ENCODE measurements at regions not wholly inside any gene's neighbourhood (a gene's known extent, or its start where the extent isn't known, plus 50 kb on each side); places are given as distances from the start of the nearest gene placed in this dataset.

DNA sequence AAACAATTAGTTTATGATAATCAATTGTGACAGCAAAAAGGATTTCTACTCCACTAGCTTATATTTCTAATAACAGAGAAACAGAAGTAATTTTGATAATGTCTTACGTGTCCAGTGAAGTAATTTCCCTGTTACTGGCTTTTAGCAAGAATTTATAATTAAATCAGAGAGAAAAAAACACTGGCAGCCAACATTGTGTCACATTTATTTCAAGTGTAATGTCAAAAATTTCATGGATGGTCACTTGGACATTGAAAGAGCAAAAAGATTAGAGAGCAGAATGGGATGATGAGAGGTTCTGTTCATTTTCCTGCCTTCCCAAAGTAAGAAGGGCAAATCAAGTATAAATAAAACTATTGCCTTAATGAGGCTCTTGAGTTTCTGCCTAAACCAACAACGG lies 239.3 kb upstream of the SEMA6A start:
- no peak for DNase-seq
- Mint-ChIP-seq H3K4me1 (no peaks in the 10 kb centered on the region), H3K36me3 (ENCODE audit: low read depth) (no peaks in the 10 kb centered on the region), H3K4me3 (no peak overlapping the region), H3K27ac (no peak overlapping the region), H3K27me3 (no peaks in the 10 kb centered on the region), H3K9me3 (no peaks in the 10 kb centered on the region)
- intact Hi-C loops (cut with micrococcal nuclease), result no loop called here

DNA sequence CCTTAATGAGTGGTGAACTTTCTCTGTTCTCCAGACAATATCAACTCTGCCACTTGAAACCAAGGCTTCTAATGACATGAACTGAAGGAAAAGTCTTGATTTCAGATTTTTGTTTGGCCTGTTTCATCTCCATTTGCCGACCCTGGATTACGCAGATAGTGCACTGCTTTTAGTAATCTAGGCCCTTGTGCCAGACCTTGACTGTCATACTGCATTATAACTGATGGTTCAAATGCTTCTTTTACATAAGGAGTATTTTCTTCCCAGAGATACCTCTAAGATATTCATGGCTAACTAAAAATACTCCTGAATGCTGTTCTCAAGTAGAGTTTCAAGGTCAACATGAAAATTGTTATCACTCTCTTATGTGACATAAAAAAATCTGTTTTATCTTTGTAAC lies 238.7 kb upstream of the SEMA6A start:
- no peak for DNase-seq
- Mint-ChIP-seq H3K4me3 (no peak overlapping the region), H3K36me3 (ENCODE audit: low read depth) (no peaks in the 10 kb centered on the region), H3K4me1 (no peaks in the 10 kb centered on the region), H3K27ac (no peak overlapping the region), H3K9me3 (no peaks in the 10 kb centered on the region), H3K27me3 (no peaks in the 10 kb centered on the region)
- intact Hi-C loops (cut with micrococcal nuclease), result no loop called here

DNA sequence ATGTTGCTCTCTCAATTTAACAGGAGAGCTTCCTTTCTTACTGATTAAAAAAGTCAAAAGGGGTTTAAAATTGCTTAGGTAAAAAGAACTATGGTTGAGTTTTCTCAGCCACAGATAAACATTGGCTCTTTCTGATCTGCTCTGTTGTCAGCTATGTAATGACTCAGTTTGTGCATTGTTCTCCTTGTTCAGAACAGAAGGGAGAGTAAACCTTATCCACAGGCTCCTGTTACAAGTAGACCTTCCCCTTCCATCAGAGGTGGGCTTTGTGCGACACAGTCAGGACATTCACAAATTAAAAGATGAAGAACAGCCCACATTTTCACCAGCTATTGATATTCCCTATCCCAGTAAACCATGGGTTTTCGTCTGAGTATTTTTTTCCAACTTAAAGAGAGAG lies 236.3 kb upstream of the SEMA6A start:
- Mint-ChIP-seq H3K27ac (no peak overlapping the region), H3K4me1 (no peaks in the 10 kb centered on the region), H3K9me3 (no peaks in the 10 kb centered on the region), H3K27me3 (no peaks in the 10 kb centered on the region), H3K4me3 (no peak overlapping the region), H3K36me3 (ENCODE audit: low read depth) (no peaks in the 10 kb centered on the region)
- intact Hi-C loops (cut with micrococcal nuclease), result no loop called here
- DNase-seq, result no peak

DNA sequence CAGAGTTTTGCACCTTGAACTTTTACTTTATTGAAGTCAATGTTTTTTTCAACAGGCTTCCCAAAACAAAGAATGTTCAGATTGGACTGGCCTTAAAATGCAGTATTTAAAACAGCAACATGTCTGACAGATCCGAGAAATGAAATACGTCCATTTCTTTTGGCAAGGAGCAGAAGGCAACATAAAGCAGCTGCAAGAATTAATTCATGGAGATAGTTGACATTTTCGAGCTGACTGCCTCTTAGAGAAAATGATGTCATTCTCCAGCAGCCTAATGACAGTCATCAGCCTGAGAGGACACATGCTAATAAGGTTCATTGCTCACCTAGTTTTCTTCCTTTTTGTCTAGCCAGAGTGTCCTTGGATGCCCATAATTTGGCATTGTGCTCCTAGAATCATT lies 232.2 kb upstream of the SEMA6A start:
- Mint-ChIP-seq H3K9me3 (no peaks in the 10 kb centered on the region), H3K4me3 (no peak overlapping the region), H3K27ac (no peak overlapping the region), H3K4me1 (no peaks in the 10 kb centered on the region), H3K36me3 (ENCODE audit: low read depth) (no peaks in the 10 kb centered on the region), H3K27me3 (no peaks in the 10 kb centered on the region)
- intact Hi-C loops (cut with micrococcal nuclease), result no loop called here
- no peak for DNase-seq

DNA sequence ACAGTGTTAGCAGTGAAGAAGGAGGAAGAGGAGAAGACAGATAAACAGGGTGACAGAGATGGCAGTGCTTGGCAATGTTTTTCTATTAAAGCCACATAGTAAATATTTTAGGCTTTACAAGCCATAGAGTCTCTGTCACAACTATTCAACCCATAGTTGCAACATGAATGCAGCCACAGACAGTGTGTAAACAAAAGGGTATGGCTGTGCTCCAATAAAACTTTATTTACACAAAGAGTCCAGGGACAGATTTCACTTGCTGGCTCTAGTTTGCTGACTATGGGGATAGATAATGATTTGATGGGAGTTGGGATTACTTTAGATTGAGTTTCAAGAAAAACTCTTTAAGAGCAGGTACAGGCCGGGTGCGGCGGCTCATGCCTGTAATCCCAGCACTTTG lies 224.8 kb upstream of the SEMA6A start:
- DNase-seq, result no peak
- Mint-ChIP-seq H3K27me3 (no peaks in the 10 kb centered on the region), H3K27ac (no peak overlapping the region), H3K9me3 (no peaks in the 10 kb centered on the region), H3K4me1 (no peaks in the 10 kb centered on the region), H3K36me3 (ENCODE audit: low read depth) (no peaks in the 10 kb centered on the region), H3K4me3 (no peak overlapping the region)
- intact Hi-C loops (cut with micrococcal nuclease), result no loop called here

DNA sequence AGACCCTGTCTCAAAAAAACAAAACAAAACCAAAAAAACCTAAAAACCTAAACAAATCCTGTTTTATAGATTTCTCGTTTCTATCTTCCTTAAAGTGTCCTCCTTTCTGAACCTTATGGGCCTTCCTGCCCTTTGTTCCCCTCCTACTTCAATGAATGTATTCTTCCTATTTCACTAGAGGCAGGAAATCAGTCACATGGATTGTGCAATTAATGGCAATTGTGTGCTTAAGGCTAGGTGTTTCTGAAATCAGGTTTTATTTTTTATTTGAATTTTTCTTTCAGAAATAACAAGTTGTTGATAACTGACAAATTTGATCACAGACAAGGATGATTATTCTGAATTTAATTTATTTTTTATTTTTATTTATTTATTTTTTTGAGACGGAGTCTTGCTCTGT lies 220.6 kb upstream of the SEMA6A start:
- intact Hi-C loops (cut with micrococcal nuclease), result no loop called here
- no peaks in the 10 kb centered on the region for H3K27me3 Mint-ChIP-seq
- no peak overlapping the region for H3K27ac Mint-ChIP-seq
- DNase-seq, result no peak
- no peak overlapping the region for H3K4me3 Mint-ChIP-seq
- no peaks in the 10 kb centered on the region for H3K9me3 Mint-ChIP-seq
- H3K4me1 Mint-ChIP-seq, result no peaks in the 10 kb centered on the region
- H3K36me3 Mint-ChIP-seq (ENCODE audit: low read depth), result no peaks in the 10 kb centered on the region

DNA sequence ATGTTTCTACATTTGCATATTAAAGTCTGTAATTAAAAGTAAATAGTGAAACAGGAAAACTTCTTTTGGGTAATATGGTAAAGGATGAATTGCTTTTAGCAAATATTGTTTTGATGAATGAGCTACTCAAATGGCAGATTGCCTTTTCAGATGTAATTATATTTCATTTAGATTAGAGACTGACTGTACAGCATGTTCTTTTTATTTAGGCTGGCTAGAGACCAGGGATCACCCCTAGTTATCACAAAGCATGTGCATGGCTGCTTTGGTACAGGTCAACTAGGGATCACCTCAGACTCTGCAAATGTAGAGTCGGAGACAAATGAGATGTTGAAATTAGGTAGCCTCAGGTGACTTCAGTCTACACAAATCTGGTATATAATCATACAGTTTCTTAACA lies 214.9 kb upstream of the SEMA6A start:
- Mint-ChIP-seq H3K9me3 (no peaks in the 10 kb centered on the region), H3K4me3 (no peak overlapping the region), H3K27ac (no peak overlapping the region), H3K27me3 (no peaks in the 10 kb centered on the region), H3K4me1 (no peaks in the 10 kb centered on the region), H3K36me3 (ENCODE audit: low read depth) (no peaks in the 10 kb centered on the region)
- DNase-seq, result no peak
- intact Hi-C loops (cut with micrococcal nuclease), result no loop called here

DNA sequence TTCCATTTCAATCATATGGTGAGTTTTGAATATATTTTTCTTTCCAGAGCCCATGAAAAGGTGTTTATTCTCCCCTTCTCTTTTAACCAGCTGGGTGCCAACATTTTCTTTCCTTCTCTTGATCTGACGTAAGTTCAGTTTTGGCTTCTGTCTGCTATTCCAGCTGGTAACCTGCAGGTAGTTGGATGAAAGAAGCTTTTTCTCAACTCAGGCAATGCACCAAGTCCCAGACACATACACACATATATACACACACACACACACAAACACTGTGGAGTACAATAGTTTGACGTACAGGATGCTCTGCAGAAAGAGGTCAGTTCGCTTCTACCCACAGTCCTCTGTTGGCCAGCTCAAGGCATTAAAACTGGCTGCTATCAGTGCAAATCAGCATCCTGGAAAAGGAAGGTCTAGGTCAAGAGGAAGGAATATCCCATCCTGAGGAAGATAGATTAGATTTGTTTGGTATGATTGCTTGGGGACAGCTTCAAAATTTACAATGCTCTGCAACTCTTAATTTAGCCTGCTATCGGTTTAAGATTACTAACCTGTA lies 214.3 kb upstream of the SEMA6A start:
- H3K4me1 Mint-ChIP-seq, result no peaks in the 10 kb centered on the region
- no peak overlapping the region for H3K4me3 Mint-ChIP-seq

DNA sequence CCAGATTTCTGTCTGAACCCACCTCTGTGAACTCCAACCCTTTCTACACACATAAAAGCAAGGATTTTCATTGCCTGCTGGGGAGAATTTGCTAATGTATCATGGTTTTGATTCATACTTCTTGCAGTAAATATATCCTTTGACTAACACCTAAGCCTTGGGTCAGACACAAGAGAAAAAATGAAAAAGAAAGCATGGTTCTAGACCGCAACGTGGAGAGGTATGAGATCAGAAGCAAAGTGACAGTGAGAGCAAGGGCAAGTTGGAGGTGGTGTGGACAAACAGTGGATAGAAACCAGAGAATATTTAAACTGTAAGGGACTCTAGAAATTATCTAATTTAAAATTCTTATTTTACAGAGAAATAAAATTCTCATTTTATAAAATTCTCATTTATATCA lies 212.9 kb upstream of the SEMA6A start:
- H3K9me3 Mint-ChIP-seq, result no peaks in the 10 kb centered on the region
- H3K27me3 Mint-ChIP-seq, result no peaks in the 10 kb centered on the region
- no peaks in the 10 kb centered on the region for H3K4me1 Mint-ChIP-seq

More for the DNA sequence above, 214.3 kb upstream of the SEMA6A start:
- no peaks in the 10 kb centered on the region for H3K36me3 Mint-ChIP-seq (ENCODE audit: low read depth)
- H3K27ac Mint-ChIP-seq, result no peak overlapping the region
- intact Hi-C loops (cut with micrococcal nuclease), result no loop called here
- H3K9me3 Mint-ChIP-seq, result no peaks in the 10 kb centered on the region
- H3K27me3 Mint-ChIP-seq, result no peaks in the 10 kb centered on the region
- no peak for DNase-seq

DNA sequence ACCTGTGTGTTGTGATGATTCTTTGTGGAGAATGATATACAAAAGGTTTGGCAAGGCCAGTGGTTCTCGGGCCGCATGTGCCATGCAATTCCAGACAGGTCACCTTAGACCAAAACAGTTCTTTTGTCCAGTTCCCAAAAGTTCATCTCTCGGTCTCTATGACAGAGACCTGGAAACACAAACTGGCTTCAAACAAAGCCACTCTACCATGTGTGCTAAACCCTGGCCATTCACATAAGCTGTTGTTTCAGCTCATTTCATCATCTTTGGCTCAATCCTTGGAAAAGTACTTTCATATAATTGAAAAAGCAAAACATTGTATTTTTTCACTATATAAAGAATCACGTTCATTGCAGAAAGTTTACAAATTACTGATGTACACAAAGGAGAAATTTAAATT lies 210.5 kb upstream of the SEMA6A start:
- H3K36me3 Mint-ChIP-seq (ENCODE audit: low read depth), result no peaks in the 10 kb centered on the region
- H3K4me1 Mint-ChIP-seq, result no peaks in the 10 kb centered on the region
- H3K27me3 Mint-ChIP-seq, result no peaks in the 10 kb centered on the region
- no peak overlapping the region for H3K4me3 Mint-ChIP-seq
- intact Hi-C loops (cut with micrococcal nuclease), result no loop called here
- no peak for DNase-seq
- no peaks in the 10 kb centered on the region for H3K9me3 Mint-ChIP-seq
- H3K27ac Mint-ChIP-seq, result no peak overlapping the region

More for the DNA sequence above, 212.9 kb upstream of the SEMA6A start:
- Mint-ChIP-seq H3K27ac (no peak overlapping the region), H3K4me3 (no peak overlapping the region), H3K36me3 (ENCODE audit: low read depth) (no peaks in the 10 kb centered on the region)
- intact Hi-C loops (cut with micrococcal nuclease), result no loop called here
- DNase-seq, result no peak

DNA sequence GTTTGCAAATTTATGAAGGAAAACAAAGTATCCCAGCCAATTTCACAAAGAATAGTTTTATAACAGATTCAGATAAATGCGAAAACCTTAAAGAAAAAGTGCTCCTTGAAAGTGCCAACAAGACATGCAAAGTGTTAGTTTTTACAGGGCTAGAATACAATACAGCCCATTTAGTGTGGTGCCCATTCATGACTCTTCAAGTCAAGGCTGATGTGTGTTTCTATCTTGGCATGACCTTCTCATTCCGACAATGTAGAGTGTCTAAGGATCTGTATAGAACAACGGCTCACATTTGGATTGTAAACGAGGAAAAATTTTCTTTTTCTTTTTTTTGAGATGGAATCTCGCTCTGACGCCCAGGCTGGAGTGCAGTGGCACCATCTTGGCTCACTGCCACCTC lies 205.2 kb upstream of the SEMA6A start:
- H3K36me3 Mint-ChIP-seq (ENCODE audit: low read depth), result no peaks in the 10 kb centered on the region
- no peak overlapping the region for H3K4me3 Mint-ChIP-seq
- H3K27ac Mint-ChIP-seq, result no peak overlapping the region
- H3K4me1 Mint-ChIP-seq, result no peaks in the 10 kb centered on the region
- DNase-seq, result no peak
- no peaks in the 10 kb centered on the region for H3K9me3 Mint-ChIP-seq
- intact Hi-C loops (cut with micrococcal nuclease), result no loop called here
- H3K27me3 Mint-ChIP-seq, result peaks cover 1% of the 10 kb centered on the region

DNA sequence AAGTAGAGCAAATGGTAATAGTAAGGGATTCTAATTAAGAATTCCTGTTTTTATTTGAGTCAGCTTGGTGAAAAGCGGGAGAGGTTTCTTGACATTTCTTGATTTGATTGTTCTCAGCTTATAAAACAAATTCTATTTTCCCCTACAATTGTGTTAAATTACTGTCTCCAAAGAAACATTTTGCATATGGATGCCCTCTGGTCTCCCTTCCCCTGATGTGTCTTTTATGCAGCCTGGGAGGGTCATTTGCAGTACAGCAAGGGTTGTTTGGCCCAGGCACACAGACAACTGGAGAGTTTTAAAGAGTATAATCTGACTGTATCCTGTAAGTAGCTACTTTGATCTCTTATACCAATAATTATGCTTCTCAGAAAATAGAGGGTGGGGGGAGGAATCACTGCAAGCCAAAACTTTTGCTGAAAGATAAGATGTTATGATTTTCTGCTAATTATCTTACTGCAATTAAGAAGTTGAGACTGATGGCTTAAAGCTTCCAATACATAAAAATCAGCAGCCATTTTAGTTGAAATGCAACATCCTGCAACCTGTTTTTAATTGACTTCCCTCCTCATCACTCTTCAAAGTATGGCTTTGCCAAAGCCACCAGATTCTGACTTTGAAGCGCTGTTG lies 204.1 kb upstream of the SEMA6A start:
- H3K27me3 Mint-ChIP-seq, result peaks cover 2% of the 10 kb centered on the region
- no peak overlapping the region for H3K4me3 Mint-ChIP-seq
- intact Hi-C loops (cut with micrococcal nuclease), result no loop called here
- H3K9me3 Mint-ChIP-seq, result no peaks in the 10 kb centered on the region
- no peaks in the 10 kb centered on the region for H3K36me3 Mint-ChIP-seq (ENCODE audit: low read depth)
- H3K4me1 Mint-ChIP-seq, result no peaks in the 10 kb centered on the region
- no peak overlapping the region for H3K27ac Mint-ChIP-seq
- DNase-seq, result no peak

DNA sequence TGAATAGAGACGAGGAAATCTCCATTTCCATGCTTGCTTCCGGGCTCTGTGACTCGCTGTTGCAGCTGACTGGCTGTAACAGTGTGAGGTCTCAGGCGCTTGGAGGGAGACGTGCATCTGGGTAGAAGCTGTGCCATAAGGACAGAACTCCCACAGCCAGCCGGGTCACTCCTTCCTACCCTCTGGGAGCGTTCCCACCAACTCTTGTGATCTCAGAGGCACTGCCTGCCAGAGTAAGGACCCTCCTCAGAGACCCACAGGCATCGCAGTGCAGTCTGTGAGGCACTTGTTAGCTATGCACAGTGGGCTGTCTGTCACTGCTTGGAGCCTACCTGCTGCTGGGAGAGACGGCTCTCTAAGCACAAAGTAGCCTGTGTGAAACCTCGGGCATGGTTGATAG lies 203.4 kb upstream of the SEMA6A start:
- no peaks in the 10 kb centered on the region for H3K36me3 Mint-ChIP-seq (ENCODE audit: low read depth)
- H3K4me3 Mint-ChIP-seq, result no peak overlapping the region
- no peaks in the 10 kb centered on the region for H3K9me3 Mint-ChIP-seq
- H3K4me1 Mint-ChIP-seq, result no peaks in the 10 kb centered on the region
- H3K27me3 Mint-ChIP-seq, result peaks cover 3% of the 10 kb centered on the region
- intact Hi-C loops (cut with micrococcal nuclease), result no loop called here
- DNase-seq, result no peak
- no peak overlapping the region for H3K27ac Mint-ChIP-seq

DNA sequence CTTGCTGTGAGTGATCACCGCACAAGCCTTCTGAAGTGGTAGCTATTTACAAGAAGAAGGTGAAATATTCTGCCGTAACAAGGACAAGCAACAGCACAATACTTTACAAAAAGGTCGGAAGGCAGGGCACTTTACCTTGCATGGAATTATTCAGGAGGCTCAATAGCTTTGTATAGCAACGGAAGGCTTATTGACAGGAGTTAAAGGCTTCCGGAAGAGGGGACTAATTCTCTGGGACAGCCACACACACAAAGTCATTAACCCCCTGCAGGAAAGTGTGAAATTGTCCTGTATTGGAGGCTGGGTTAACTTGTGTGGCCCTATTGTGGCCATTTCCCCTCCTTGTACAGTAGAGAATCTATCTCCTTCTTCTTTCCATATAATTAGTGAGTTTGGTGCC lies 199.3 kb upstream of the SEMA6A start:
- Mint-ChIP-seq H3K4me3 (no peak overlapping the region), H3K9me3 (no peaks in the 10 kb centered on the region), H3K36me3 (ENCODE audit: low read depth) (no peaks in the 10 kb centered on the region), H3K27ac (no peak overlapping the region), H3K4me1 (no peaks in the 10 kb centered on the region), H3K27me3 (peaks cover 3% of the 10 kb centered on the region)
- intact Hi-C loops (cut with micrococcal nuclease), result no loop called here
- no peak for DNase-seq

DNA sequence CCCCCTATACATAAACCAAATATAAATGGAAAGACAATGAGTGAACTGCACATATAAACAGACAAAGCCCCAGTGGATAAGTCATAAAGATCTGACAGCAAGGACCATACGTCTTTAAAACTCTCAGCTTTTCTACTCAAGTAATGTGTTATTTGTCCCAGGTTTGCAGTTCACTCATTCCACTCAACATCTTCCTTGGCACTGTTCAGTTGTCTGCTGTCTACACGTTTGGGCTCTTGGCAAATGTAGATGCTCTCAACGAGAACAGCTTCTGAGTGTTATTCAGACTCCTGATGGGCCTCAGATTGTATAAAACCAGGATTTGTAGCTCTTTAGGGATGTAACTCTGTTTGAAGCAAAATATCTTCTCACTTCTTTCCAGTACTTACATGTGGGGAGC lies 198.2 kb upstream of the SEMA6A start:
- Mint-ChIP-seq H3K27ac (no peak overlapping the region), H3K4me3 (no peak overlapping the region), H3K9me3 (no peaks in the 10 kb centered on the region), H3K36me3 (ENCODE audit: low read depth) (no peaks in the 10 kb centered on the region), H3K27me3 (peaks cover 3% of the 10 kb centered on the region), H3K4me1 (no peaks in the 10 kb centered on the region)
- DNase-seq, result no peak
- intact Hi-C loops (cut with micrococcal nuclease), result no loop called here

All from activated CD4-positive, alpha-beta T cell treated with anti-CD3 and anti-CD28 coated beads, Interleukin-2, amount 10 ng/mL, durations not matched to agents 24 days and 14 days (primary cell).